Mammary epithelial cell (primary cell): ENCODE measurements at regions not wholly inside any gene's neighbourhood (a gene's known extent, or its start where the extent isn't known, plus 50 kb on each side); places are given as distances from the start of the nearest gene placed in this dataset.

Experiments used
- CTCF ChIP-seq, 2 donors: IDR thresholded peaks in 1 of 2; conservative IDR thresholded peaks in 1 of 2; 2 replicates each; pipeline ENCODE4 v1.5.1; 2011 to 2012; ENCODE audit warnings: inconsistent platforms in 2 of 2, low read length in 2 of 2, mild to moderate bottlenecking in 2 of 2, control low read depth in 1 of 2, low read depth in 1 of 2; ENCODE audit not compliant: insufficient read depth in 1 of 2; ENCODE audit errors: extremely low read depth in 1 of 2
- EZH2 ChIP-seq: IDR thresholded peaks from 2 replicates; pipeline ENCODE4 v1.6.1; 2012; ENCODE audit warnings: low read length, inconsistent platforms, borderline replicate concordance

- no peak for TF ChIP-seq CTCF (conservative IDR thresholded peaks at IDR 0.05 in 1 of 2, IDR thresholded peaks at IDR 0.05 in 1 of 2; ENCODE audit: extremely low read depth in 1 of 2, insufficient read depth in 1 of 2, low read depth in 1 of 2, low read length in 2 of 2)
- TF ChIP-seq EZH2, result no peak
Observed at GRCh38 chr9:82650368-82650767, 412.6 kb downstream of the RASEF start.
